PC-9 (cell line): ENCODE measurements at regions not wholly inside any gene's neighbourhood (a gene's known extent, or its start where the extent isn't known, plus 50 kb on each side); places are given as distances from the start of the nearest gene placed in this dataset.

Experiments
- BruUV-seq: library from RNA; stranded (reverse); fragments of 400-500 nt; replicated peaks from 2 replicates; lab custom pipeline; 2021; lab: Mats Ljungman, UMichigan
- CTCF ChIA-PET: fragments of 300-600 bp; sonication (Branson Sonifier 250); formaldehyde crosslinking; loops from one replicate; lab custom pipeline; 2022; ENCODE audit warnings: antibody characterized with exemption; lab: Charles Lee
- POLR2A ChIA-PET: fragments of 300-600 bp; sonication (Branson Sonifier 250); formaldehyde crosslinking; loops from one replicate; lab custom pipeline; 2022; ENCODE audit warnings: antibody characterized with exemption; ENCODE audit not compliant: unreplicated experiment; lab: Charles Lee
- DNase-seq, 2 experiments: peaks; one replicate each; pipeline versions ENCODE4 v3.0.0 to v3.0.0-alpha.2; 2015 to 2022; ENCODE audit warnings: mixed read lengths in 1 of 2
- H2AFZ ChIP-seq: fragments of 200-600 bp; sonication (generic); 2 replicates; pipeline ENCODE4 v1.8.1; 2017; ENCODE audit warnings: antibody characterized with exemption
- H3F3A ChIP-seq: fragments of 200-600 bp; sonication (generic); 2 replicates; pipeline ENCODE4 v1.8.1; 2017; ENCODE audit warnings: antibody characterized with exemption, mild to moderate bottlenecking, low read depth; ENCODE audit not compliant: insufficient read depth
- H3K27ac ChIP-seq: fragments of 200-600 bp; sonication (generic); 2 replicates; pipeline ENCODE4 v1.6.1; 2016; ENCODE audit warnings: mixed run types
- H3K27me3 ChIP-seq: fragments of 200-600 bp; sonication (generic); 2 replicates; pipeline ENCODE4 v1.6.1; 2016; ENCODE audit warnings: low read depth, mixed run types; ENCODE audit not compliant: insufficient read depth
- H3K36me3 ChIP-seq: fragments of 200-600 bp; sonication (generic); 2 replicates; pipeline ENCODE4 v1.6.1; 2016; ENCODE audit warnings: low read depth, mixed run types
- H3K4me1 ChIP-seq: fragments of 200-600 bp; sonication (generic); replicated peaks from 2 replicates; pipeline ENCODE4 v1.6.1; 2016; ENCODE audit warnings: mixed run types; ENCODE audit not compliant: insufficient read depth
- H3K4me2 ChIP-seq: fragments of 200-600 bp; sonication (generic); 2 replicates; pipeline ENCODE4 v1.6.1; 2017; ENCODE audit warnings: mixed run types
- H3K4me3 ChIP-seq: fragments of 200-600 bp; sonication (generic); 2 replicates; pipeline ENCODE4 v1.6.1; 2016; ENCODE audit warnings: mixed run types
- H3K79me2 ChIP-seq: fragments of 200-600 bp; sonication (generic); 2 replicates; pipeline ENCODE4 v1.6.1; 2017; ENCODE audit warnings: low read depth, mixed run types
- H3K9me2 ChIP-seq: fragments of 200-600 bp; sonication (generic); 2 replicates; pipeline ENCODE4 v1.8.1; 2017; ENCODE audit warnings: mild to moderate bottlenecking; ENCODE audit not compliant: insufficient read depth
- H3K9me3 ChIP-seq: fragments of 200-600 bp; sonication (generic); 2 replicates; pipeline ENCODE4 v1.8.1; 2016; ENCODE audit warnings: low read depth; ENCODE audit not compliant: insufficient read depth
- H4K20me1 ChIP-seq: fragments of 200-600 bp; sonication (generic); 2 replicates; pipeline ENCODE4 v1.8.1; 2017; ENCODE audit not compliant: insufficient read depth
- CTCF ChIP-seq: fragments of 200-600 bp; sonication (generic); conservative IDR thresholded peaks from 2 replicates; pipeline ENCODE4 v1.6.1; 2017; ENCODE audit warnings: mixed run types, antibody characterized with exemption, mild to moderate bottlenecking, moderate library complexity
- EZH2 ChIP-seq: fragments of 200-600 bp; sonication (generic); IDR thresholded peaks from 2 replicates; pipeline ENCODE4 v1.8.0; 2017; ENCODE audit warnings: antibody characterized with exemption, low read depth
- intact Hi-C: fragments of 100-400 bp; cut with micrococcal nuclease; formaldehyde crosslinking; loops from one replicate; pipeline ENCODE4 v1.10.0; 2022; ENCODE audit not compliant: unreplicated experiment

GRCh38 chr4:81789741-81790399 is 318.2 kb upstream of the RASGEF1B start:
- H3F3A ChIP-seq: no peaks in the 10 kb centered on the region
- H3K9me3 ChIP-seq: no peaks in the 10 kb centered on the region
- POLR2A ChIA-PET: no interaction called here
- H3K4me2 ChIP-seq: no peak overlapping the region
- no peak for TF ChIP-seq EZH2
- TF ChIP-seq CTCF: no peak
- no peaks in the 10 kb centered on the region for H3K79me2 ChIP-seq
- CTCF ChIA-PET: no interaction called here
- intact Hi-C loops: no loop called here
- no peak overlapping the region for H3K27ac ChIP-seq
- H4K20me1 ChIP-seq: no peaks in the 10 kb centered on the region
- no peaks in the 10 kb centered on the region for H3K9me2 ChIP-seq
- no peaks in the 10 kb centered on the region for H3K4me1 ChIP-seq
- H3K4me3 ChIP-seq: no peak overlapping the region
- no peak overlapping the region for H2AFZ ChIP-seq
- H3K36me3 ChIP-seq: no peaks in the 10 kb centered on the region
- no peaks in the 10 kb centered on the region for H3K27me3 ChIP-seq
- no peak for DNase-seq
- no TSS peak for BruUV-seq

GRCh38 chr4:81789158-81789557 is 317.5 kb upstream of the RASGEF1B start:
- CTCF ChIA-PET: no interaction called here
- intact Hi-C loops: no loop called here

GRCh38 chr4:81786766-81787165 is 315.1 kb upstream of the RASGEF1B start:
- no peak overlapping the region for H2AFZ ChIP-seq
- ChIA-PET CTCF (no interaction called here), POLR2A (no interaction called here)
- no peak for DNase-seq
- H3K27me3 ChIP-seq: no peaks in the 10 kb centered on the region
- no peaks in the 10 kb centered on the region for H3K9me3 ChIP-seq
- H3K79me2 ChIP-seq: no peaks in the 10 kb centered on the region
- H3K4me1 ChIP-seq: no peaks in the 10 kb centered on the region
- intact Hi-C loops: no loop called here
- no peaks in the 10 kb centered on the region for H3K36me3 ChIP-seq
- no peaks in the 10 kb centered on the region for H4K20me1 ChIP-seq
- no peak overlapping the region for H3K4me2 ChIP-seq
- no peaks in the 10 kb centered on the region for H3F3A ChIP-seq
- no peak overlapping the region for H3K27ac ChIP-seq
- H3K4me3 ChIP-seq: no peak overlapping the region
- H3K9me2 ChIP-seq: no peaks in the 10 kb centered on the region
- BruUV-seq: no TSS peak
- TF ChIP-seq CTCF (no peak), EZH2 (no peak)

More at GRCh38 chr4:81789158-81789557, 317.5 kb upstream of the RASGEF1B start:
- POLR2A ChIA-PET: no interaction called here
- no peak overlapping the region for H3K27ac ChIP-seq
- no peaks in the 10 kb centered on the region for H3F3A ChIP-seq
- H3K9me3 ChIP-seq: no peaks in the 10 kb centered on the region
- no peaks in the 10 kb centered on the region for H3K36me3 ChIP-seq
- no peaks in the 10 kb centered on the region for H4K20me1 ChIP-seq
- no peak for DNase-seq
- H3K4me3 ChIP-seq: no peak overlapping the region
- TF ChIP-seq EZH2 (no peak), CTCF (no peak)
- H3K4me1 ChIP-seq: no peaks in the 10 kb centered on the region
- H3K4me2 ChIP-seq: no peak overlapping the region
- H2AFZ ChIP-seq: no peak overlapping the region
- BruUV-seq: no TSS peak
- no peaks in the 10 kb centered on the region for H3K9me2 ChIP-seq
- no peaks in the 10 kb centered on the region for H3K79me2 ChIP-seq
- H3K27me3 ChIP-seq: no peaks in the 10 kb centered on the region
